ENCODE measurements at regions not wholly inside any gene's neighbourhood (a gene's known extent, or its start where the extent isn't known, plus 50 kb on each side); places are given as distances from the start of the nearest gene placed in this dataset.

- H3K27ac Mint-ChIP-seq: no peak overlapping the region
- ChIA-PET CTCF (no interaction called here), POLR2A (no interaction called here)
- DNase-seq: no peak
- no peaks in the 10 kb centered on the region for H3K27me3 Mint-ChIP-seq (ENCODE audit: low read depth)
- ATAC-seq: no peak
- H3K36me3 Mint-ChIP-seq (ENCODE audit: low read depth): no peaks in the 10 kb centered on the region
- H3K4me3 Mint-ChIP-seq: no peak overlapping the region
- no peaks in the 10 kb centered on the region for H3K9me3 Mint-ChIP-seq (ENCODE audit: insufficient read depth)
- H3K4me1 Mint-ChIP-seq (ENCODE audit: low read depth): peaks cover 6% of the 10 kb centered on the region
Observed at GRCh38 chr1:82223091-82223490, 422.4 kb downstream of the ADGRL2 start.

GRCh38 chr1:82221721-82222120, 421.0 kb downstream of the ADGRL2 start:
- ChIA-PET POLR2A (no interaction called here), CTCF (no interaction called here)

DNA sequence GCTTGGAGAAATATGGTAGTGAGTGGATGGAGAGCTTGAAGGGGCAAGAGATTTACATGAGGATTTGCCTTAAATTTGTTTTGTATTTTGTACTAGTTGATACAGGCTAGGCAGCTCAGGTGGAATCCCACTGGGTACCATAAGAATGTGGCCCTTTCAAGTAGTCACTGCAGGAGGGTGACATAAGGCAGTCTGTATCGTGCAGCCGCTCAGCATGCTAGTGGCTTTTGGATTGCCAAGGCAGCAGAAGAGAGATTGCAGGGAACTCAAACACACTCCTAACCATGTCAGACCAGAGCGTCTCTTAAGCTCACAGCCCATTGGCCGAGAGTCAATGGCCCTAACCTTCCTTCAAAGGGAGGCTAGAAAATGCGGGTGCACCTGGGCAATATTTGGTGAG, 420.0 kb downstream of the ADGRL2 start:
- ChIA-PET CTCF (no interaction called here), POLR2A (no interaction called here)
- no peak overlapping the region for H3K27ac Mint-ChIP-seq
- DNase-seq (no peak), ATAC-seq (no peak)
- H3K9me3 Mint-ChIP-seq (ENCODE audit: insufficient read depth): no peaks in the 10 kb centered on the region
- no peaks in the 10 kb centered on the region for H3K36me3 Mint-ChIP-seq (ENCODE audit: low read depth)
- H3K4me3 Mint-ChIP-seq: no peak overlapping the region
- no peaks in the 10 kb centered on the region for H3K27me3 Mint-ChIP-seq (ENCODE audit: low read depth)
- H3K4me1 Mint-ChIP-seq (ENCODE audit: low read depth): peaks cover 3% of the 10 kb centered on the region

More at GRCh38 chr1:82221721-82222120, 421.0 kb downstream of the ADGRL2 start:
- no peak for ATAC-seq
- peaks cover 3% of the 10 kb centered on the region for H3K4me1 Mint-ChIP-seq (ENCODE audit: low read depth)
- no peak overlapping the region for H3K4me3 Mint-ChIP-seq
- no peaks in the 10 kb centered on the region for H3K36me3 Mint-ChIP-seq (ENCODE audit: low read depth)
- no peaks in the 10 kb centered on the region for H3K27me3 Mint-ChIP-seq (ENCODE audit: low read depth)
- no peak for DNase-seq
- no peak overlapping the region for H3K27ac Mint-ChIP-seq
- no peaks in the 10 kb centered on the region for H3K9me3 Mint-ChIP-seq (ENCODE audit: insufficient read depth)

DNA sequence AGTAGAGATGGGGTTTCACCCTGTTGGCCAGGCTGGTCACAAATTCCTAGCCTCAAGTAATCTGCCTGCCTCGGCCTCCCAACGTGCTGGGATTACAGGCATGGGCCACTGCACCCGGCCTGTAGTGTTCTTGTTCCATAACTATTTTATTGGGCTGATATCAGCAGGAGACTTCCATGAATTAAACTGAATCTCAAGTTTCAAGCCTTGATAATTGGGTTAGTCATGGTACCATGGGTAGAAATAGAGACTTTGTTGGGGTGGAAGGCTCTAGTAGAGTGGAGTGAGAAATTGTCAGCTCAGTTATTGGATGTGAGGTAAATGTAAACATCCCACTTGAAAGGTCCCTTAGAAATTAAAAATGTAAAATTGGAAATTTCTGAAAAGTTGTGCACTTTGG, 419.1 kb downstream of the ADGRL2 start:
- DNase-seq (no peak), ATAC-seq (no peak)
- ChIA-PET CTCF (no interaction called here), POLR2A (no interaction called here)
- Mint-ChIP-seq H3K36me3 (ENCODE audit: low read depth) (no peaks in the 10 kb centered on the region), H3K27ac (no peak overlapping the region), H3K4me1 (ENCODE audit: low read depth) (no peaks in the 10 kb centered on the region), H3K27me3 (ENCODE audit: low read depth) (no peaks in the 10 kb centered on the region), H3K4me3 (no peak overlapping the region), H3K9me3 (ENCODE audit: insufficient read depth) (no peaks in the 10 kb centered on the region)

DNA sequence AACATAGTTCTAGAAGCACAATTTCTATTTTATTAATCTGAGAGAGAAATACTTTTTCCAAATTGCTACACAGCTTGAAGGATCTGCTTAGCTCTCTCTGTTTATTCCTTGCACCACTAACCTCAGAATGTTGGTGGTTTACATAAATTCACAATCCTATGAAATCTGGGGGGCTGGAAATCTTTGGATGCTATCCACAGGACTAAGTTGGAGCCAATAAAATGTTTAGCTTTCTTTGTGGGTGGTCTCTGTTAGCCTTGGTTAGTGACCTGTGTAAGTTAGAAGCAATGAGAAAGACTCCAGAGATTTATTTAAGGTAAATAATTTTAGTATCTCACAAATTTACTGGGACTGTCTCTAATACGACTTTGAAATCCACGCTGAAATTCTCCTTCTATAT, 418.1 kb downstream of the ADGRL2 start:
- DNase-seq (no peak), ATAC-seq (no peak)
- Mint-ChIP-seq H3K4me1 (ENCODE audit: low read depth) (no peaks in the 10 kb centered on the region), H3K36me3 (ENCODE audit: low read depth) (no peaks in the 10 kb centered on the region), H3K27me3 (ENCODE audit: low read depth) (no peaks in the 10 kb centered on the region), H3K9me3 (ENCODE audit: insufficient read depth) (no peaks in the 10 kb centered on the region), H3K27ac (no peak overlapping the region), H3K4me3 (no peak overlapping the region)
- POLR2A ChIA-PET: no interaction called here
- CTCF ChIA-PET: no interaction called here

DNA sequence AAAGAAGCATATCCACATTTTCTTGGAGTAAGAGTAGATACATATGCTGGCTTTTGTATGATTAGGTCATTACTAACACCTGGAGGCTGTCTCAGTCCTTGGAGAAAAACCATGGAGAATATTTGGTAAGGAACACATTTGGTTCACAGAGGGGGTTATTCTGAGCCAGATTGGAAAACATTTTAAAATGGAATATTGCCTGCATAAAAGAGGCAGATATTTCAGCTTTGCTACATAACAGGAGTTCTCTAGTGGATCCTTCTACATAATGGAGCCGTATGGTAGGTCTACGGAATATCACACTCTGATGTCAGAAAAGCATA, 415.1 kb downstream of the ADGRL2 start:
- H3K36me3 Mint-ChIP-seq (ENCODE audit: low read depth): no peaks in the 10 kb centered on the region
- H3K27me3 Mint-ChIP-seq (ENCODE audit: low read depth): no peaks in the 10 kb centered on the region
- no peak overlapping the region for H3K4me3 Mint-ChIP-seq
- DNase-seq: no peak
- ChIA-PET POLR2A (no interaction called here), CTCF (no interaction called here)
- H3K9me3 Mint-ChIP-seq (ENCODE audit: insufficient read depth): no peaks in the 10 kb centered on the region
- ATAC-seq: no peak
- H3K27ac Mint-ChIP-seq: no peak overlapping the region
- no peaks in the 10 kb centered on the region for H3K4me1 Mint-ChIP-seq (ENCODE audit: low read depth)

- ATAC-seq (no peak), DNase-seq (no peak)
- H3K4me1 Mint-ChIP-seq (ENCODE audit: low read depth): no peaks in the 10 kb centered on the region
- no peak overlapping the region for H3K4me3 Mint-ChIP-seq
- H3K9me3 Mint-ChIP-seq (ENCODE audit: insufficient read depth): no peaks in the 10 kb centered on the region
- CTCF ChIA-PET: no interaction called here
- H3K36me3 Mint-ChIP-seq (ENCODE audit: low read depth): no peaks in the 10 kb centered on the region
- POLR2A ChIA-PET: no interaction called here
- no peak overlapping the region for H3K27ac Mint-ChIP-seq
- no peaks in the 10 kb centered on the region for H3K27me3 Mint-ChIP-seq (ENCODE audit: low read depth)
Observed at GRCh38 chr1:82215056-82215852, 414.5 kb downstream of the ADGRL2 start.

GRCh38 chr1:82214606-82215005, 413.9 kb downstream of the ADGRL2 start:
- no peaks in the 10 kb centered on the region for H3K27me3 Mint-ChIP-seq (ENCODE audit: low read depth)
- no peaks in the 10 kb centered on the region for H3K4me1 Mint-ChIP-seq (ENCODE audit: low read depth)
- no peaks in the 10 kb centered on the region for H3K9me3 Mint-ChIP-seq (ENCODE audit: insufficient read depth)
- POLR2A ChIA-PET: no interaction called here
- CTCF ChIA-PET: no interaction called here
- H3K36me3 Mint-ChIP-seq (ENCODE audit: low read depth): no peaks in the 10 kb centered on the region
- no peak for ATAC-seq
- H3K27ac Mint-ChIP-seq: no peak overlapping the region
- H3K4me3 Mint-ChIP-seq: no peak overlapping the region
- no peak for DNase-seq

DNA sequence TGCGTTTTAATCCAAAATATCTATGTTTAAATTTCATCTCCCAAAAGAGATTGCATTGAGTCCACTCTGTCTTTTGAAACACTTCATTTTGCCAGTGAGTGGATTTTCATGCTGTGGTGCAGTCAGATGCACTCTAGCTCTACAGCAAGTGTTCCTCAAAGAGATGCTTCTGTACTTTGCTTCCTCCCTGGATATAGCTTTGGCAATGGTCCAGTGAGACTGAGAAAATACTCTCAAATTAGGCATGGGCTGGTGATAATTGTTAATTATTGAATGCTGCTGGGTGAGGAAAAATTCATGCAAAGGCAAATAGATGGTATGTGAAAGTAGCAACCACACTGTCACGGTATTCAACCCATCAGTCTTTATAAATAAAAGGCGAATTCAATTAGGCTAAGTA, 396.9 kb downstream of the ADGRL2 start:
- ChIA-PET CTCF (no interaction called here), POLR2A (no interaction called here)
- Mint-ChIP-seq H3K9me3 (ENCODE audit: insufficient read depth) (no peaks in the 10 kb centered on the region), H3K36me3 (ENCODE audit: low read depth) (no peaks in the 10 kb centered on the region), H3K27ac (no peak overlapping the region), H3K4me1 (ENCODE audit: low read depth) (no peaks in the 10 kb centered on the region), H3K4me3 (no peak overlapping the region), H3K27me3 (ENCODE audit: low read depth) (no peaks in the 10 kb centered on the region)
- ATAC-seq: no peak
- no peak for DNase-seq

- H3K4me1 Mint-ChIP-seq (ENCODE audit: low read depth): no peaks in the 10 kb centered on the region
- ATAC-seq: no peak
- no peaks in the 10 kb centered on the region for H3K27me3 Mint-ChIP-seq (ENCODE audit: low read depth)
- ChIA-PET POLR2A (no interaction called here), CTCF (no interaction called here)
- no peak for DNase-seq
- H3K4me3 Mint-ChIP-seq: no peak overlapping the region
- no peaks in the 10 kb centered on the region for H3K9me3 Mint-ChIP-seq (ENCODE audit: insufficient read depth)
- no peaks in the 10 kb centered on the region for H3K36me3 Mint-ChIP-seq (ENCODE audit: low read depth)
- no peak overlapping the region for H3K27ac Mint-ChIP-seq
Observed at GRCh38 chr1:82195245-82195644, 394.5 kb downstream of the ADGRL2 start.

DNA sequence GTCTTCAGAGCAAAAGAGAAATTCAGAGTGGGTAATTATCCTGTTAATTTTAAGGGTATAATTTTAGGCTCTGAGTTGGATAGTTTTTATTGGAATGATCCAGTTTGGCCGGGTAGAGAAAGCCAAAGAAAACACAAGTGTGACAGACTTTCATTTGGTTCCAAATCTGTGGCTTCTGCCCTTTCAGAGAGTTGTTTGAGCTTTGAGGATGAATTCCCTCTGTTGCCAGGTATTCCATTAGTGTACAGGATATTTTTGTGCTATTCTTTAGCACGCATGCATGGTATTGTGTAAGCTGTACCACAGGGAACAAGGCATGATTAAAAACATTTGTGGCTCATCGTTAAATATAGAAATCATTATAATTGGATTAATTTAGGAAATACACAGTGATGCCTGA, 384.4 kb downstream of the ADGRL2 start:
- no peak for ATAC-seq
- no peaks in the 10 kb centered on the region for H3K27me3 Mint-ChIP-seq (ENCODE audit: low read depth)

DNA sequence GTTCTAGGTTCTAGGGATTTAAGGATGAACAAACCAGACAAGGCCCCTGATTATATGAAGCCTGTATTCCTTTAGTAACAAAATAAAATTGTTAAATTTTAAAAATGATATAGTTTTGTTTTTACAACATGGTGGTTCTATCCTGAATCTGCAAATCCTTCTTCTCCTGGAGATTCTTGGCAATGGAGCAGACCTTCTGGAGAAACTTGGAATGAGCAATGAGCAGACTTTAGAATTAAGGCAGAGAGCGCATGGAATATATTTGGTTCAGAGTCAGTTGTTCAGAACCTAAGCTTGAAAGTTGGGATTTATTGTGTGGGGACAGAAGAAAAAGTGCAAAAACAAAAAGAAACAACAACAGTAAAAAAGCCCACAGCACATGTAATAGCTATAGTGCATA, 381.1 kb downstream of the ADGRL2 start:
- H3K36me3 Mint-ChIP-seq (ENCODE audit: low read depth): no peaks in the 10 kb centered on the region
- no peaks in the 10 kb centered on the region for H3K4me1 Mint-ChIP-seq (ENCODE audit: low read depth)
- no peak overlapping the region for H3K27ac Mint-ChIP-seq
- ATAC-seq: no peak
- H3K9me3 Mint-ChIP-seq (ENCODE audit: insufficient read depth): no peaks in the 10 kb centered on the region
- POLR2A ChIA-PET: no interaction called here
- H3K27me3 Mint-ChIP-seq (ENCODE audit: low read depth): no peaks in the 10 kb centered on the region
- no peak overlapping the region for H3K4me3 Mint-ChIP-seq
- CTCF ChIA-PET: no interaction called here
- DNase-seq: no peak

More for the DNA sequence above, 384.4 kb downstream of the ADGRL2 start:
- H3K4me1 Mint-ChIP-seq (ENCODE audit: low read depth): no peaks in the 10 kb centered on the region
- ChIA-PET CTCF (no interaction called here), POLR2A (no interaction called here)
- H3K9me3 Mint-ChIP-seq (ENCODE audit: insufficient read depth): no peaks in the 10 kb centered on the region
- H3K36me3 Mint-ChIP-seq (ENCODE audit: low read depth): no peaks in the 10 kb centered on the region
- H3K27ac Mint-ChIP-seq: no peak overlapping the region
- H3K4me3 Mint-ChIP-seq: no peak overlapping the region
- no peak for DNase-seq

DNA sequence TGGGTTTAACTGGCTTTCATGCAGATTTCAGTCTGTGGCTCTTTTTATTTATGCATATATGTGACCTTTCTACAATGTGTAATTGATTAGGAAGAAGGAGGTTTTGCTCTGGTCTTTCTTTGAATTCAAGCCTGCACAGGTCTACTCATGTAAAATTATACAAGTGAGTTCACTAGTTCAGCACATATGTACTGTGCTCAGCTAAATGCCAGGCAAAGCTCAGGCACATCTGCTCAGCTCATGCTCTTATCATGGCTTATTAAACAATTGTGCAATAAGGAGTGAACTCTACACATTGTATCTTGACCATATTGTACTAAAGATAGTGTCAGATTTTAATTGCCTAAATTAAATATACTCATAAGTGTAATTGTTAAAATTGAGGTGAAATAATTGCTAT, 378.4 kb downstream of the ADGRL2 start:
- no peaks in the 10 kb centered on the region for H3K27me3 Mint-ChIP-seq (ENCODE audit: low read depth)
- no peaks in the 10 kb centered on the region for H3K36me3 Mint-ChIP-seq (ENCODE audit: low read depth)
- ATAC-seq: no peak
- CTCF ChIA-PET: no interaction called here
- no peak overlapping the region for H3K27ac Mint-ChIP-seq
- H3K9me3 Mint-ChIP-seq (ENCODE audit: insufficient read depth): no peaks in the 10 kb centered on the region
- POLR2A ChIA-PET: no interaction called here
- no peak for DNase-seq
- no peaks in the 10 kb centered on the region for H3K4me1 Mint-ChIP-seq (ENCODE audit: low read depth)
- no peak overlapping the region for H3K4me3 Mint-ChIP-seq

All from activated CD8-positive, alpha-beta T cell treated with anti-CD3 and anti-CD28 coated beads, Interleukin-2, amount 10 ng/mL, durations not matched to agents 7 days and 5 days (primary cell).